HEK293T (cell line): ENCODE measurements at regions not wholly inside any gene's neighbourhood (a gene's known extent, or its start where the extent isn't known, plus 50 kb on each side); places are given as distances from the start of the nearest gene placed in this dataset.

ENCODE experiments used
- CTBP1 ChIP-seq: fragments of 450-650 bp; IDR thresholded peaks from 2 replicates; pipeline ENCODE4 v1.6.1; 2016; ENCODE audit warnings: borderline replicate concordance
- ELF4 ChIP-seq: fragments of 450-650 bp; IDR thresholded peaks from 2 replicates; pipeline ENCODE4 v1.6.1; 2017; ENCODE audit warnings: antibody characterized with exemption
- FOXK2 ChIP-seq: fragments of 450-650 bp; IDR thresholded peaks from 2 replicates; pipeline ENCODE4 v1.6.1; 2016; ENCODE audit warnings: mild to moderate bottlenecking
- FOXM1 ChIP-seq: fragments of 450-650 bp; IDR thresholded peaks from 2 replicates; pipeline ENCODE4 v1.6.1; 2017; ENCODE audit warnings: mild to moderate bottlenecking, borderline replicate concordance
- SP1 ChIP-seq: fragments of 450-650 bp; IDR thresholded peaks from 2 replicates; pipeline ENCODE4 v1.6.1; 2017
- SUZ12 ChIP-seq: fragments of 450-650 bp; IDR thresholded peaks from 2 replicates; pipeline ENCODE4 v1.6.1; 2016; ENCODE audit warnings: mild to moderate bottlenecking

DNA sequence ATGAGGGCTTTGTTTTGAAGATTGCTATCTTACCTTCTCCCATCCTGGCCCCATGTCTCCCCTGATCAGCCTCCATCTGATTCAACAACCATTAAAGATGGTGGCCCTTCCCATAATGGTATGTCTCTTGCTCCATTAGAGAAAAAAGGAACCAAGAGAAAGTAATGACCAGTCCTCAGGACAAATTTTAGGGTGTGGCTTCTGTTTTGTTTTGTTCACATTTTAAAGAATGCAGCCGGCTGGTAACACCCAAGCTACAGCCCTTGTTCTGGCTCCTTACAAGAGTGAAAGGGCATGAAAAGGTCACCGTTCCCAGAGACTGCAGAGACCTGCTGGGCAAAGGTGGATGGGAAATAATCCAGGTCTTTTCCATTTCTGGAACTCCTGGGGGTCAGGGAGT, 287.9 kb upstream of the NEBL start:
- TF ChIP-seq CTBP1 (no peak), SUZ12 (no peak), ELF4 (no peak), FOXM1 (no peak), SP1 (no peak), FOXK2 (no peak)
